HepG2 (cell line): ENCODE measurements at regions not wholly inside any gene's neighbourhood (a gene's known extent, or its start where the extent isn't known, plus 50 kb on each side); places are given as distances from the start of the nearest gene placed in this dataset.

Experiments used
- ATAC-seq: fragments of 200-7000 bp; cut with Tn5 transposase; 3 replicates; pipeline ENCODE4 v1.9.1; 2020; ENCODE audit warnings: mild to moderate bottlenecking, moderate library complexity
- BruUV-seq: library from RNA; stranded (reverse); fragments of 400-500 nt; replicated peaks from 2 replicates; lab custom pipeline; 2021; lab: Mats Ljungman, UMichigan
- CTCF ChIA-PET: fragments of 300-600 bp; formaldehyde crosslinking; extraction: SDS; loops from one replicate; lab custom pipeline; 2021; ENCODE audit warnings: low total read pairs, inconsistent platforms, low intra/inter-chr PET ratio; lab: Yijun Ruan, JAX
- POLR2A ChIA-PET: fragments of 350-600 bp; sonication (Branson Sonifier 250); formaldehyde crosslinking; loops from one replicate; lab custom pipeline; 2020; ENCODE audit warnings: antibody characterized with exemption, inconsistent platforms; lab: Yijun Ruan, JAX
- DNase-seq: peaks from one replicate; pipeline ENCODE4 v3.0.0-alpha.2; 2015; ENCODE audit warnings: low spot score
- FAIRE-seq: peaks from 3 replicates; lab custom pipeline; 2011; peaks lifted over from hg19 to GRCh38; lab: Jason Lieb, UNC
- H2AFZ ChIP-seq: one replicate; pipeline ENCODE4 v1.6.1; 2011; ENCODE audit warnings: low read length, inconsistent platforms
- H3K27ac ChIP-seq: fragments of 300-600 bp; 3 replicates; pipeline ENCODE4 v1.8.0; 2011; ENCODE audit warnings: mixed run types, mild to moderate bottlenecking, mixed read lengths, low read length, inconsistent platforms; ENCODE audit not compliant: insufficient read depth; ENCODE audit errors: extremely low read length
- H3K27me3 ChIP-seq, 2 experiments: fragments of 200-600 bp in 1 of 2; 2 replicates in 1 of 2; 3 replicates in 1 of 2; pipeline versions ENCODE4 v1.6.0 to v1.8.0; 2011; ENCODE audit warnings: low read length in 2 of 2, mild to moderate bottlenecking in 2 of 2, moderate library complexity in 2 of 2, inconsistent platforms in 1 of 2; ENCODE audit not compliant: insufficient read depth in 2 of 2, control insufficient read depth in 1 of 2
- H3K36me3 ChIP-seq, 2 experiments: fragments of 200-600 bp in 1 of 2; replicated peaks in 1 of 2; 2 replicates in 1 of 2; 3 replicates in 1 of 2; pipeline versions ENCODE4 v1.5.1 to v1.8.0; 2011; ENCODE audit warnings: low read length in 2 of 2, inconsistent platforms in 1 of 2; ENCODE audit not compliant: insufficient read depth in 2 of 2, control insufficient read depth in 1 of 2
- H3K4me1 ChIP-seq: 2 replicates; pipeline ENCODE4 v1.5.1; 2012; ENCODE audit warnings: low read length, inconsistent platforms; ENCODE audit not compliant: insufficient read depth
- H3K4me2 ChIP-seq: 2 replicates; pipeline ENCODE4 v1.6.0; 2011; ENCODE audit warnings: low read depth, low read length, inconsistent platforms
- H3K4me3 ChIP-seq, 3 experiments: fragments of 200-600 bp in 1 of 3; sonication (generic), shearing (Covaris generic) in 1 of 3; replicated peaks in 1 of 3; 2 replicates each; pipeline ENCODE4 v1.5.1; 2011 to 2016; ENCODE audit warnings: low read length in 3 of 3, inconsistent platforms in 2 of 3, low read depth in 2 of 3, mild to moderate bottlenecking in 2 of 3, control low read depth in 1 of 3, mixed read lengths in 1 of 3; ENCODE audit not compliant: insufficient read depth in 1 of 3
- H3K79me2 ChIP-seq: one replicate; pipeline ENCODE4 v1.6.1; 2011; ENCODE audit warnings: low read length, inconsistent platforms; ENCODE audit not compliant: insufficient read depth
- H3K9ac ChIP-seq: 2 replicates; pipeline ENCODE4 v1.6.0; 2011; ENCODE audit warnings: mild to moderate bottlenecking, low read depth, low read length, inconsistent platforms; ENCODE audit not compliant: insufficient read depth
- H3K9me3 ChIP-seq: 2 replicates; pipeline ENCODE4 v1.5.1; 2012; ENCODE audit warnings: mild to moderate bottlenecking, low read length
- H4K20me1 ChIP-seq: 2 replicates; pipeline ENCODE4 v1.6.0; 2011; ENCODE audit warnings: inconsistent platforms, mild to moderate bottlenecking, low read length, moderate library complexity; ENCODE audit not compliant: insufficient read depth
- FOXM1 ChIP-seq: sonication (generic); formaldehyde crosslinking; IDR thresholded peaks from 2 replicates; pipeline ENCODE4 v1.5.0; 2020; ENCODE audit warnings: missing genetic modification reagents
- MXD4 ChIP-seq: IDR thresholded peaks from 2 replicates; pipeline ENCODE4 v1.6.1; 2016; ENCODE audit warnings: mild to moderate bottlenecking, missing biosample characterization, missing genetic modification reagents
- ONECUT2 ChIP-seq: sonication (generic); formaldehyde crosslinking; IDR thresholded peaks from 2 replicates; pipeline ENCODE4 v1.4.0; 2020; ENCODE audit warnings: missing genetic modification reagents
- PLSCR1 ChIP-seq: sonication (generic); formaldehyde crosslinking; IDR thresholded peaks from 2 replicates; pipeline ENCODE4 v1.5.0; 2020; ENCODE audit warnings: missing genetic modification reagents, mild to moderate bottlenecking, borderline replicate concordance
- REL ChIP-seq: sonication (generic); formaldehyde crosslinking; conservative IDR thresholded peaks from 2 replicates; pipeline ENCODE4 v1.8.0; 2022; ENCODE audit warnings: mild to moderate bottlenecking, missing genetic modification reagents, moderate library complexity
- TBX3 ChIP-seq: fragments of 450-650 bp; IDR thresholded peaks from 2 replicates; pipeline ENCODE4 v1.6.1; 2017; ENCODE audit warnings: antibody characterized with exemption, mild to moderate bottlenecking, inconsistent platforms, borderline replicate concordance
- ZBTB34 ChIP-seq: sonication (generic); formaldehyde crosslinking; IDR thresholded peaks from 2 replicates; pipeline ENCODE4 v1.8.0; 2022; ENCODE audit warnings: mild to moderate bottlenecking, missing genetic modification reagents
- ZBTB7B ChIP-seq: sonication (generic); formaldehyde crosslinking; IDR thresholded peaks from 2 replicates; pipeline ENCODE4 v1.4.0; 2020; ENCODE audit warnings: missing genetic modification reagents
- ZNF280B ChIP-seq: sonication (generic); formaldehyde crosslinking; IDR thresholded peaks from 2 replicates; pipeline ENCODE4 v1.5.0; 2020; ENCODE audit warnings: missing genetic modification reagents, mild to moderate bottlenecking, borderline replicate concordance
- ZNF580 ChIP-seq: IDR thresholded peaks from 2 replicates; pipeline ENCODE4 v1.6.1; 2016; ENCODE audit warnings: low read depth, borderline replicate concordance
- ZNF776 ChIP-seq: sonication (generic); formaldehyde crosslinking; IDR thresholded peaks from 2 replicates; pipeline ENCODE4 v1.4.0; 2020; ENCODE audit warnings: mild to moderate bottlenecking, missing genetic modification reagents
- in situ Hi-C: cut with HindIII; loops from 2 replicates; pipeline ENCODE4 v1.10.0; 2017; ENCODE audit warnings: low pct_unique_long_range_greater_than_20kb; ENCODE audit not compliant: extremely low pct_ligation_motif_present
- intact Hi-C: fragments of 100-400 bp; cut with micrococcal nuclease; formaldehyde crosslinking; loops from one replicate; pipeline ENCODE4 v1.10.0; 2022; ENCODE audit not compliant: unreplicated experiment

GRCh38 chr1:86289161-86289560, 107.0 kb downstream of the ODF2L start:
- no peak for FAIRE-seq
- H3K4me2 ChIP-seq = no peak overlapping the region
- H2AFZ ChIP-seq = no peak overlapping the region
- no peak overlapping the region for H3K27ac ChIP-seq
- intact Hi-C loops = no loop called here
- no peaks in the 10 kb centered on the region for H3K79me2 ChIP-seq
- TF ChIP-seq MXD4 (CRISPR knock-in tag) (no peak), ONECUT2 (CRISPR knock-in tag) (no peak), ZNF580 (CRISPR knock-in tag) (no peak), ZNF280B (CRISPR knock-in tag) (no peak), ZBTB7B (CRISPR knock-in tag) (no peak), ZNF776 (CRISPR knock-in tag) (no peak), ZBTB34 (CRISPR knock-in tag) (no peak), PLSCR1 (CRISPR knock-in tag) (no peak), FOXM1 (CRISPR knock-in tag) (no peak), REL (CRISPR knock-in tag) (no peak), TBX3 (no peak)
- H3K36me3 ChIP-seq = no peaks in the 10 kb centered on the region
- DNase-seq = no peak
- no peaks in the 10 kb centered on the region for H4K20me1 ChIP-seq
- no peak for ATAC-seq
- no TSS peak for BruUV-seq
- CTCF ChIA-PET = no interaction called here
- POLR2A ChIA-PET = no interaction called here
- in situ Hi-C loops = no loop called here
- H3K4me3 ChIP-seq = no peak overlapping the region
- no peaks in the 10 kb centered on the region for H3K9me3 ChIP-seq
- H3K4me1 ChIP-seq = no peaks in the 10 kb centered on the region
- no peaks in the 10 kb centered on the region for H3K27me3 ChIP-seq
- no peak overlapping the region for H3K9ac ChIP-seq
